ENCODE measurements at regions not wholly inside any gene's neighbourhood (a gene's known extent, or its start where the extent isn't known, plus 50 kb on each side); places are given as distances from the start of the nearest gene placed in this dataset.
A peak's percentile ranks its signal among the peaks of the same experiment; 100 is the strongest.

DNA sequence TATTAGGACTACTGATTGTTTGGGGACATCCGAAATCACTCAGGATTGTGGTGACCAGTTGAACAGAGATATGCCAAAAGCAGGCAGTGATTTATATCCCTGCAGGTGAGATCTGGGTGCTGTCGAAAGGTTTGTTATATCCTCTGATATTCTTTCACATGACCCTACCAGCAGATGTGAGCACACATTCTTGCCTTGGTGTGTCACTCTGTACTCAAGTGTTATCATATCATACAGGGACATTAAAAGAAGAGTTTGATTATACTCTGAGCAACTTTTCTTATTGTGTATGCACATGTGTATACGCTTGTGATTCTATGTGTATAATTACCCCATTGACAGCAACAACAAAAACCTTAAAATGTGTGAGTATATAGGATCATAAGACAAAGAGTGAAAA is 381.2 kb upstream of the IGFBP7 start:
- no peaks in the 10 kb centered on the region for H3K4me1 ChIP-seq (ENCODE audit: control insufficient read depth in 2 of 3, insufficient read depth in 2 of 3, low read depth in 1 of 3, low read length in 3 of 3)
- FAIRE-seq (no peak), DNase-seq (no peak)
- H3K9ac ChIP-seq (ENCODE audit: low read length in 3 of 3), result no peak overlapping the region
- H3K27me3 ChIP-seq (ENCODE audit: control insufficient read depth, insufficient read depth, low read length), result no peaks in the 10 kb centered on the region
- H3K27ac ChIP-seq (ENCODE audit: low read depth in 2 of 2, low read length in 2 of 2), result no peak overlapping the region
- no peak for TF ChIP-seq CTCF (IDR thresholded peaks at IDR 0.05; ENCODE audit: borderline replicate concordance, extremely low read depth, insufficient read depth)
- no peaks in the 10 kb centered on the region for H3K36me3 ChIP-seq (ENCODE audit: control insufficient read depth in 2 of 3, insufficient read depth in 3 of 3, low read length in 3 of 3)
- H3K4me3 ChIP-seq (ENCODE audit: low read length in 3 of 3), result no peak overlapping the region
- intact Hi-C loops (cut with DNase I), result no loop called here
- H3K9me3 ChIP-seq (ENCODE audit: control insufficient read depth in 2 of 3, insufficient read depth in 1 of 3, low read length in 3 of 3), result no peaks in the 10 kb centered on the region

DNA sequence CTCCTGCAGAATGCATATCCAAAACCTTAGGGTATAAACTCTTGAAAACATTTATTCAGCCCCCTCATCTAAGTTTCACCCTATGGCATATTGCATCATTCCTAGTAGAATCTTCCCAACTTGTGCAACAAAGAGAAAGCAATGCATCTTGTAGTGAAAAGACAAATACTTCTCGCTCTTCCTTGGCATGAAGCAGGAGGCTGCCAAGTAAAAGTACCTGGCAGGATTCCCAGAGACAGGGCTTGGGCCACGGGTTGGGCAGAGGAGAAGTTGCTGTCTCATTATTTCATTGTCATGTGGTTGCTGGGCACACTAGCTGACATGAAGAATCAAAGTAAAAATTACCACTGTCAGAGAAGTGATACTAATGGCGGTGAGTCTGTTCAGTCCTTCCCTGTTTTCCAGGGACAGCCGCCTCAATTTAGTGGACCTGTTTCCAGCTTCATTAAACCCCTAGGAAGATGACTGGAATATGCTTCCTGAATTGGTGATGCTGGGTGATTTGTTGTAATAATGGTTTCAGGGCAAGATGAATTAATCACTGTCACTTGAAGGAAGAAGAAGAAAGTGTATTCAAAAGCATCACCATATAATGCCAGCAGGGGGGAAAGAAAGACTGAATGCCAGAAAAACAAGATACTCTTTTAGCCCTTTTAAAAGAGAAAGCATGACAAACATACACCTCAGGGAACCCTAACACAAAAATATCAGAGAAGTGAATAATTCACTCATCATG is 380.5 kb upstream of the IGFBP7 start:
- DNase-seq, result peak in 1 of 5 donors; percentile 59
- no peak for FAIRE-seq
- H3K27me3 ChIP-seq (ENCODE audit: control insufficient read depth, insufficient read depth, low read length), result no peaks in the 10 kb centered on the region
- TF ChIP-seq CTCF (IDR thresholded peaks at IDR 0.05; ENCODE audit: borderline replicate concordance, extremely low read depth, insufficient read depth), result no peak
- H3K4me1 ChIP-seq (ENCODE audit: control insufficient read depth in 2 of 3, insufficient read depth in 2 of 3, low read depth in 1 of 3, low read length in 3 of 3), result no peaks in the 10 kb centered on the region
- no peak overlapping the region for H3K9ac ChIP-seq (ENCODE audit: low read length in 3 of 3)
- no peak overlapping the region for H3K27ac ChIP-seq (ENCODE audit: low read depth in 2 of 2, low read length in 2 of 2)
- no peak overlapping the region for H3K4me3 ChIP-seq (ENCODE audit: low read length in 3 of 3)
- intact Hi-C loops (cut with DNase I), result no loop called here
- H3K9me3 ChIP-seq (ENCODE audit: control insufficient read depth in 2 of 3, insufficient read depth in 1 of 3, low read length in 3 of 3), result no peaks in the 10 kb centered on the region
- H3K36me3 ChIP-seq (ENCODE audit: control insufficient read depth in 2 of 3, insufficient read depth in 3 of 3, low read length in 3 of 3), result no peaks in the 10 kb centered on the region

DNA sequence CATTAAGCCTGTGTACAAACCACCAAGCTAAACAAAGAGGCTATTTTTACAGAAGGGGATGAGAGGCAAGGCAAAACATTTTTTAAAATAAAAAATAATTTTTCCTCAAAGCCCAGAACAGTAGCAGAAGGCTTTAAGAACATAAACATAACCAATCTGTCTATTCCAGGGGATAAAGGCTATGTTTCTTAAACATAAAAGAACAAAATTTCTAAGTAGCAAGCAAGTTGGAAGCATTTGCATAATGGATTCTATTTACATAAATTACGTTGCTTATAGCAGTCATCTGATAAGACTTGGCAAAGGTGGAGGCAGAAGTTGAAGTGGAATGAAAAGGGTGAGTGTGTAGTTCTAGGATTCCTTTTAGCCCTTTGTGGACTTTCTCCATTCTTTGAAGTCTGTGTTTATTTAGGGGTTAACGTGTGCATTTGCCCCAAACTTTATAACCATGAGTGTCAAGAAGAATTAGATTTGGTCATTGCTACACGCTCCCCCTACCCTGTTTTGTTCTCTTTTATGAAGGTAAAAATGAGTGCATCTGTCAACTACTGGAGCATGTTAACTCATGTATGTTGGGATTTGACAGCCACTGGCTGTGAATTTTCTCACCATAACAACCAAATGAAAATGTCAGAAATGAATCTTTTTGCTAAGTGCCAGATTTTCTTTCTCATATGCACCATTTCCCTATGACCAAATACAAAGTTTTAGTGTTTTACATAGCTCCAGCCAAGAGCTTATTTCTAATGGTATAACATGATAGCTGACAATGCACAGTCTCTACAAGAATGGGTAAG is 378.4 kb upstream of the IGFBP7 start:
- DNase-seq (no peak), FAIRE-seq (no peak)
- Histone ChIP-seq H3K9me3 (ENCODE audit: control insufficient read depth in 2 of 3, insufficient read depth in 1 of 3, low read length in 3 of 3) (no peaks in the 10 kb centered on the region), H3K27ac (ENCODE audit: low read depth in 2 of 2, low read length in 2 of 2) (no peak overlapping the region), H3K36me3 (ENCODE audit: control insufficient read depth in 2 of 3, insufficient read depth in 3 of 3, low read length in 3 of 3) (no peaks in the 10 kb centered on the region), H3K4me1 (ENCODE audit: control insufficient read depth in 2 of 3, insufficient read depth in 2 of 3, low read depth in 1 of 3, low read length in 3 of 3) (no peaks in the 10 kb centered on the region), H3K27me3 (ENCODE audit: control insufficient read depth, insufficient read depth, low read length) (no peaks in the 10 kb centered on the region), H3K9ac (ENCODE audit: low read length in 3 of 3) (no peak overlapping the region), H3K4me3 (ENCODE audit: low read length in 3 of 3) (no peak overlapping the region)
- TF ChIP-seq CTCF (IDR thresholded peaks at IDR 0.05; ENCODE audit: borderline replicate concordance, extremely low read depth, insufficient read depth), result no peak
- intact Hi-C loops (cut with DNase I), result no loop called here

All from kidney (tissue), 13 donors.